Activated T-cell treated with anti-CD3 and anti-CD28 coated beads, Interleukin-2, amount 50 U/mL, for 72 hours (primary cell): ENCODE measurements at regions not wholly inside any gene's neighbourhood (a gene's known extent, or its start where the extent isn't known, plus 50 kb on each side); places are given as distances from the start of the nearest gene placed in this dataset.

Experiments used
- ATAC-seq, 2 donors: fragments of 150-1000 bp; cut with Tn5 transposase; replicated peaks in 1 of 2; 2 replicates each; pipeline ENCODE4 v1.10.0; 2021; ENCODE audit warnings: moderate library complexity in 2 of 2, mild to moderate bottlenecking in 1 of 2
- DNase-seq, 2 donors: peaks; one replicate each; pipeline ENCODE4 v3.0.0; 2021 to 2022; ENCODE audit warnings: mixed read lengths in 1 of 2
- H3K27ac Mint-ChIP-seq: one replicate; pipeline ENCODE4 v1.8.0; 2022; ENCODE audit warnings: mild to moderate bottlenecking, moderate library complexity, mixed read lengths
- H3K27me3 Mint-ChIP-seq: one replicate; pipeline ENCODE4 v1.8.0; 2022; ENCODE audit warnings: low read depth, mixed read lengths
- H3K36me3 Mint-ChIP-seq, 2 donors: one replicate each; pipeline ENCODE4 v1.8.0; 2022; ENCODE audit warnings: mixed read lengths in 2 of 2, mild to moderate bottlenecking in 1 of 2; ENCODE audit not compliant: insufficient read depth in 2 of 2
- H3K4me1 Mint-ChIP-seq: one replicate; pipeline ENCODE4 v1.8.0; 2022; ENCODE audit warnings: low read depth, mixed read lengths
- H3K4me3 Mint-ChIP-seq, 2 donors: one replicate each; pipeline ENCODE4 v1.8.0; 2022; ENCODE audit warnings: mild to moderate bottlenecking in 2 of 2, mixed read lengths in 2 of 2, moderate library complexity in 2 of 2
- H3K9me3 Mint-ChIP-seq, 2 donors: one replicate each; pipeline ENCODE4 v1.8.0; 2022; ENCODE audit warnings: mixed read lengths in 2 of 2

- peaks cover 0 to 4% of the 10 kb centered on the region in 2 donors for H3K9me3 Mint-ChIP-seq
- H3K4me1 Mint-ChIP-seq: no peaks in the 10 kb centered on the region
- no peak for ATAC-seq
- H3K27me3 Mint-ChIP-seq: no peaks in the 10 kb centered on the region
- no peak overlapping the region for H3K27ac Mint-ChIP-seq
- no peak for DNase-seq
- H3K36me3 Mint-ChIP-seq: no peaks in the 10 kb centered on the region
- no peak overlapping the region for H3K4me3 Mint-ChIP-seq
Measured at GRCh38 chr16:49216593-49216992, 65.0 kb downstream of the CBLN1 start.

GRCh38 chr16:49213594-49213993, 68.0 kb downstream of the CBLN1 start:
- Mint-ChIP-seq H3K36me3 (no peaks in the 10 kb centered on the region), H3K27ac (no peak overlapping the region), H3K9me3 (peaks cover 0 to 4% of the 10 kb centered on the region in 2 donors), H3K4me1 (no peaks in the 10 kb centered on the region), H3K27me3 (no peaks in the 10 kb centered on the region), H3K4me3 (no peak overlapping the region)
- DNase-seq: no peak
- ATAC-seq: no peak

GRCh38 chr16:49204191-49204590, 77.4 kb downstream of the CBLN1 start:
- H3K9me3 Mint-ChIP-seq: peaks cover 2% of the 10 kb centered on the region in 2 donors
- H3K4me1 Mint-ChIP-seq: no peaks in the 10 kb centered on the region
- peaks cover 9% of the 10 kb centered on the region for H3K27me3 Mint-ChIP-seq
- no peak overlapping the region for H3K4me3 Mint-ChIP-seq
- DNase-seq: no peak
- no peak for ATAC-seq
- no peak overlapping the region for H3K27ac Mint-ChIP-seq
- no peaks in the 10 kb centered on the region for H3K36me3 Mint-ChIP-seq

DNA sequence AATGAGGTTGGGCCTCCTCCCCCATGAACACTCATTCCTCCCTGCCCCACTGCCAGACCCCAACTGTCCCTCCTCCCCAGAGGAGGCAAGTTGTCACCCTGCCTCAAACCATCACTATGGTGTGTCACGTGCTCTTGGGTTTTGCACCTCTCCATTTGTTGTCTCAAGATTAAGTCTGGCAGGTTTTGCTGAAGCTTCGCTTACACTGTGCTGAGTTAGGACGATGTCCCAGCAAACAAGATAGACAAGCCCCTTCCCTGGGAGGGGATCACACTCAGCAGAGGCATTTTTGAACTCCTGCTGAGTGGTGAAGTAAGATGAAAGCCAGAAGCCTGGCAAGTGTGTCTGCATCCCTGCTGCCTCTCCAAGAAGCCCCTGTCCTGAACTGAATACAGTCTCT, 78.3 kb downstream of the CBLN1 start:
- H3K9me3 Mint-ChIP-seq: peaks cover 2% of the 10 kb centered on the region in 2 donors
- no peaks in the 10 kb centered on the region for H3K4me1 Mint-ChIP-seq
- H3K4me3 Mint-ChIP-seq: no peak overlapping the region

GRCh38 chr16:49201118-49201517, 80.5 kb downstream of the CBLN1 start:
- DNase-seq (no peak), ATAC-seq (no peak)
- Mint-ChIP-seq H3K27ac (no peak overlapping the region), H3K9me3 (peaks cover 2% of the 10 kb centered on the region in 2 donors), H3K27me3 (peaks cover 9% of the 10 kb centered on the region), H3K4me1 (no peaks in the 10 kb centered on the region), H3K36me3 (no peaks in the 10 kb centered on the region), H3K4me3 (no peak overlapping the region)

More for the DNA sequence above, 78.3 kb downstream of the CBLN1 start:
- DNase-seq (no peak), ATAC-seq (no peak)
- H3K27me3 Mint-ChIP-seq: peaks cover 9% of the 10 kb centered on the region
- no peaks in the 10 kb centered on the region for H3K36me3 Mint-ChIP-seq
- no peak overlapping the region for H3K27ac Mint-ChIP-seq

GRCh38 chr16:49200223-49200820, 81.3 kb downstream of the CBLN1 start:
- no peaks in the 10 kb centered on the region for H3K36me3 Mint-ChIP-seq
- H3K9me3 Mint-ChIP-seq: peaks cover 2% of the 10 kb centered on the region in 2 donors
- peaks cover 9% of the 10 kb centered on the region for H3K27me3 Mint-ChIP-seq
- no peak overlapping the region for H3K4me3 Mint-ChIP-seq
- DNase-seq: no peak
- no peaks in the 10 kb centered on the region for H3K4me1 Mint-ChIP-seq
- H3K27ac Mint-ChIP-seq: no peak overlapping the region
- ATAC-seq: no peak

GRCh38 chr16:49195237-49195548, 86.4 kb downstream of the CBLN1 start:
- ATAC-seq (no peak), DNase-seq (no peak)
- Mint-ChIP-seq H3K4me1 (no peaks in the 10 kb centered on the region), H3K36me3 (no peaks in the 10 kb centered on the region), H3K9me3 (peaks cover 4% of the 10 kb centered on the region in 2 donors), H3K27ac (no peak overlapping the region), H3K4me3 (no peak overlapping the region), H3K27me3 (no peaks in the 10 kb centered on the region)

- ATAC-seq: no peak
- Mint-ChIP-seq H3K27ac (no peak overlapping the region), H3K27me3 (no peaks in the 10 kb centered on the region), H3K4me3 (no peak overlapping the region), H3K4me1 (no peaks in the 10 kb centered on the region), H3K36me3 (no peaks in the 10 kb centered on the region), H3K9me3 (peaks cover 4 to 7% of the 10 kb centered on the region in 2 donors)
- no peak for DNase-seq
Measured at GRCh38 chr16:49194537-49195236, 87.0 kb downstream of the CBLN1 start.

GRCh38 chr16:49193596-49193995, 88.0 kb downstream of the CBLN1 start:
- peaks cover 4 to 9% of the 10 kb centered on the region in 2 donors for H3K9me3 Mint-ChIP-seq
- no peak for DNase-seq
- H3K27me3 Mint-ChIP-seq: no peaks in the 10 kb centered on the region

GRCh38 chr16:49189286-49189685, 92.4 kb downstream of the CBLN1 start:
- no peaks in the 10 kb centered on the region for H3K36me3 Mint-ChIP-seq
- no peak overlapping the region for H3K27ac Mint-ChIP-seq

More at GRCh38 chr16:49193596-49193995, 88.0 kb downstream of the CBLN1 start:
- H3K36me3 Mint-ChIP-seq: no peaks in the 10 kb centered on the region
- no peaks in the 10 kb centered on the region for H3K4me1 Mint-ChIP-seq
- ATAC-seq: no peak
- no peak overlapping the region for H3K27ac Mint-ChIP-seq
- no peak overlapping the region for H3K4me3 Mint-ChIP-seq

DNA sequence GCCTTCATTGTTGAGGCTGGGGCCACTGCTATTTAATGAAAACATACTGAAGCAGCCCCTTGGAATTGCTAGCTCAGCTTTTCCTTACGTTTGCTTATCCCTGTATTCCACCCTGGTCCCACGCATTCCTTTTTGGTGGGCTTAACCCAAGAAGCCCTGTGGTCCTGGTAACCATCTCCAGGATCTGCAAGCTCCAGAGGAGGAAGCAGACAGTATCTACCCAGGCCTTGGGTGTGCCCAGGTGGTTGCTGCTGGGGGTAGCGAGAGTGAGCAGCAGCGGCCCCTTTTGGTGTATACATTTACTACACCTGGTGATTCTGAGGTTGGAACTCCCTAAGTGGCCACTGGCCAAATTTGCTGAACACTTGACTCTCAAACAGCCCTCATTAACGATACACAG, 97.7 kb downstream of the CBLN1 start:
- Mint-ChIP-seq H3K36me3 (no peaks in the 10 kb centered on the region), H3K27ac (no peak overlapping the region), H3K9me3 (no peaks in the 10 kb centered on the region), H3K27me3 (no peaks in the 10 kb centered on the region), H3K4me3 (no peak overlapping the region), H3K4me1 (no peaks in the 10 kb centered on the region)
- ATAC-seq (no peak), DNase-seq (no peak)

More at GRCh38 chr16:49189286-49189685, 92.4 kb downstream of the CBLN1 start:
- no peaks in the 10 kb centered on the region for H3K27me3 Mint-ChIP-seq
- H3K9me3 Mint-ChIP-seq: peaks cover 4 to 9% of the 10 kb centered on the region in 2 donors
- H3K4me3 Mint-ChIP-seq: no peak overlapping the region
- no peak for DNase-seq
- ATAC-seq: no peak
- H3K4me1 Mint-ChIP-seq: no peaks in the 10 kb centered on the region

DNA sequence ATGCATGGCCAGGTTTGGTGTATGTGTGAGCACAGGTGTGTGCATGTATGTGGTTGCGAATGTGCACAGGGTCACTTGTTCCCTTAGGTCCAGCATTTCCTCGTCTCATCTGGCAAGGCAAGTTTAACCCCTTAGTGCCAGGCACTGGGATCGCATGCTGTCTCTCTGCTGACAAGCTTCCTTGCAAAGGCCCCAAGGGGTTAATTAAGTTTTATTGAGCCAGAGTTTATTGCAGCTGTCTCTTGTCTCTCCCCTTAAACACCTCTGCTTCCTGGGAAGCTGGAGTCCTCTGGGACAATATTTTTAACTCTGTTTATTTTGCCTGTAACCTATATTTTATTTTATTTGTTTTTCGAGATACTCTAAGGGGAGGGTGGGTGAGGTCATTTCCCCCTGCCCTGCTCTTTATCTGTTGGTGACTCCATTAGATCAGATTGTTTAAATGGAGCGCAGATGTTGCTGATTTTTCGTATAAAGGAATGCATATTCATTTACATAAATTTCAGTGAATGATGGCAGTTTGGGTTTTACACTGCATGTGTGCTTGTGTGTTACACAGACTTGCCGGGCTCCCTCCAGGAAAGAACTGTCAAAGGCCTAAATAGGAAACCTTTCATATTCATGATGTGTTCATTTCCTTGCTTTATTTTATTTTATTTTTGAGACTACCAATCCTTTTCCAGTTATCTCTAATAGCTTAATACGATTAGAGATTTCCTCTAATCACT, 99.7 kb downstream of the CBLN1 start:
- H3K4me1 Mint-ChIP-seq: no peaks in the 10 kb centered on the region
- H3K36me3 Mint-ChIP-seq: no peaks in the 10 kb centered on the region
- no peak overlapping the region for H3K27ac Mint-ChIP-seq
- H3K27me3 Mint-ChIP-seq: no peaks in the 10 kb centered on the region
- H3K4me3 Mint-ChIP-seq: no peak overlapping the region
- DNase-seq: no peak
- no peak for ATAC-seq
- H3K9me3 Mint-ChIP-seq: no peaks in the 10 kb centered on the region

DNA sequence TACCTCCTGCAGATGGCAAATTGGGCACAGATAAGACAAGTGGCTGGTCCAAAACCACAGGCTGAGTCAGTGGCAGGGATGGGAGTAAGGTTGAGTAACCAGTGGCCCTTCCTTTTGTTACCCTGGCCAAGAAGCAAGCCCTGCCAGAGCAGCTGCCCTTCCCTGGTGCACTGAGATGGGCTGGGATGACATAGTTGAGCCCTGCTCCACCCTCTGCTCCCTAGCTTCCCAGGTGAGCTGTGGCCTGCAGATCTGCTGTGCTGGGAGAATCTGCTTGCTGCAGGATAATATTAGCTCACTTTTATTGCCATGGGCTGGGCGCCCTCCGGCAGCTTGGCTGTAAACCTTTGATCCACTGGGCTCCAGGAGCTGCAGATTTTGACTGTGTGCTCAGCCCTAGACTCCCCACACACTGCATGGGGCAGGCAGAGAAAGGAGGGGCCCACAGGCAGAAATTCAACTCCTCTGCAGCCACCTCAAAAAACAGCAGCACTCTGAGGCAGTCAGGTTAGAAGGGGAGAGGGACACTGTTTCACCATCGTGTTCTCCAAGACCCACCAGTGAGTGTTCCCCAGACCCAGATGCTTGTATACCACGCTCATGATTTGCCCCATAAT, 101.8 kb downstream of the CBLN1 start:
- DNase-seq (no peak), ATAC-seq (no peak)
- Mint-ChIP-seq H3K9me3 (peaks cover 0 to 1% of the 10 kb centered on the region in 2 donors), H3K4me3 (no peak overlapping the region), H3K27me3 (no peaks in the 10 kb centered on the region), H3K36me3 (no peaks in the 10 kb centered on the region), H3K27ac (no peak overlapping the region), H3K4me1 (no peaks in the 10 kb centered on the region)
